M059J (cell line): ENCODE measurements at regions not wholly inside any gene's neighbourhood (a gene's known extent, or its start where the extent isn't known, plus 50 kb on each side); places are given as distances from the start of the nearest gene placed in this dataset.

ENCODE experiments used
- DNase-seq: peaks from one replicate; pipeline ENCODE4 v3.0.0-alpha.2; 2012; ENCODE audit warnings: low read depth

DNA sequence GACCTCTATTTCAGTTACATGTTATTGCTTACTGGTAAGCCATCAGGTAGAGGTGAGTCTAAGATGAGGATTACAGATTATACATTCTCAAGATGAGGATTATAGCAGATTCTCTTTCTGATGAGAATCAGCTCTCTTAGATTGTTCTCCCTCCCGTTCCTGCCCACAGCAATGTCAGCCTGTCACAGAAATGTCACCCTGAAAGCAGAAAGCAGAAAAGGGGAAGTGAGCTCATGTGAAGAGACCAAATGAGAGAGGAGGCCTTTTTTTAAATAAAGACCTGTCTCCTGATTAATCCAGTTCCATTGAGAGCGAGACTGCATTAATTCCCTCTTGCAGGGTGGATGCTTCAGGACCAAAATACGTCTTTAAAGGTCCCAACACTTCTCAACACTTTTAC lies 445.6 kb downstream of the KCTD12 start:
- DNase-seq: no peak

DNA sequence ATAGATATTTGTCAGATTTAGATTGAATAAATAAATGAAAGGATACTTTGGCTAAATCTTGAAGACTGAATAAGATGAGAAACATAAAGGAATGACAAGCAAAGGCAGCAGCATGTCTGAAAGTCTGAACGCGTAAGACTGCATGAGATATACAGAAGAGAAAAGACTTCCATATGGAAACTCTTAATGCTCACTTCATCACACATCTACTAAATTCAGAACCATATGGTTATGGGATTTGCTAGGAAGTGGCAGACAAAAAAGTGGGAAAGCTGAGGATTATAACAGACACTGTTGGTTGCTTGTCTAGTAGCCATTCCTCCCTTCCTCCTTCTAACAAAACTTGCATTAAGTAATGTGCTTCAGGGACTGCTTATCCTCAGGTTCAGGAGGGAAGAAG lies 446.7 kb downstream of the KCTD12 start:
- DNase-seq: no peak

DNA sequence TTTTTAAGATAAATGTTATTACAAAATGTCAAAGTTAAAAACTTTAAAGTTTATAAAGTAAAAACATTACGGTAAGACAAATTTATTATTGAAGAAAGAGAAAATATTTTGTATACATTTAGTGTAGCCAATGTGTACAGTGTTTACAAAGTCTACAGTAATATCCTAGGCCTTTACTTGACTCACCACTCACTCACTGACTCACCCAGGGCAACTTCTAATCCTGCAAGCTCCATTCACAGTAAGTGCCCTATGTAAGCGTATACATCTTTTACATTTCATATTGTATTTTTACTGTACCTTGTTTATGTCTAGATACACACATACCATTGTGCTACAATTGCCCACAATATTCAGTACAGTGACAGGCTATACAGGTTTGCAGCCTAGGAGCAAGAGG lies 448.2 kb downstream of the KCTD12 start:
- DNase-seq: peak; percentile 2

DNA sequence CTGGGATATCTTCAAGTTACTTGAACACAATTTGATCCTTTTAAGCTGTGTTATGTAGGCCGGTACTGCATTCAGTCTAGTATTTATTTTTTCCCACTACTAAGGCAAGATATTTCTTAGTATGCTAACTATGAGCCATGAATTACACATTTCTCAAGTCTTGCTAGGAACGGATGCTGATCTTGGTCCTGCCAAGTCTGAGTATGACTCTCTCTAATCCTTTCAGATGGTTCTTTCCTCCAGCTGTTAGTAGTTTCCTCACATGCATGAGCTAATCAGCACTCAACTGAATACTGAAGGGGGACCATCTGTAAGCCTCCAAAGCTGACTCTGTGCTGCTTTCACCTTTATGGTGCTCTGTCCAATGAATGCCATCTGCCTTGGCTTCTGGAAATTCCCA lies 460.3 kb downstream of the KCTD12 start:
- no peak for DNase-seq

DNA sequence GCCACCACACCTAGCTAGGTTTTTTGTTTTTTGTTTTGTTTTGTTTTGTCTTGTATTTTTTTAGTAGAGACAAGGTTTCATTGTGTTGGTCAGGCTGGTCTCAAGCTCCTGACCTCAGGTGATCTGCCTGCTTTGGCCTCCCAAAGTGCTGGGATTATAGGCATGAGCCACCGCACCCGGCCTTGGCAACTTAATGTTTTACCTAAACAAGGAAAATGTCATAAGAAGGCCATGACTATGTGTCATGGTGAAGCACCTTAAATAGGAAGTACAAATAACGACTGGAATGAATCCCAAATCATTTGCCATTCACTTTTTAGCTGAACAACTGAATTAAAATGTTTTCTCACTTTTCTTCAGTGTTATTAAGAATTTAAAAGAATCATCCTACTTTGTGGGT lies 465.2 kb downstream of the KCTD12 start:
- no peak for DNase-seq

DNA sequence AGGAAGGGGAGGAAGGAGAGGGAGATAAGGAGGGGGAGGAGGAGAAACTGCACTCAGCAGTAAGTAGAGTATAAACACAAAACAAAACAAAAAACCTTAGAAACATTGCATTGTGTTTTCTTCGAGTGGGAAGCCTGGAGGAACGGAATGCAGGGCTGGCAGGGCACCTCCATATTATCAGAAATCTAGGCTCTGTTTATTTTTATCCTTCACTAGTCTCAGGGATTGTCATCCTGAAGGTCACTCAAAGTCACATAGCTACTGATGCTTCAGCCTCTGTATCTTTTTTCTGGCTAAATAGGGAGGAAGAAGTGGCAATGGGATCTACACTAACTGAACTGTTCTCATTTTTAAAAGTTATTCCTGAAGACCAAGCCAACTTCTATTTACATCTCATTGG lies 467.8 kb downstream of the KCTD12 start:
- DNase-seq: no peak

DNA sequence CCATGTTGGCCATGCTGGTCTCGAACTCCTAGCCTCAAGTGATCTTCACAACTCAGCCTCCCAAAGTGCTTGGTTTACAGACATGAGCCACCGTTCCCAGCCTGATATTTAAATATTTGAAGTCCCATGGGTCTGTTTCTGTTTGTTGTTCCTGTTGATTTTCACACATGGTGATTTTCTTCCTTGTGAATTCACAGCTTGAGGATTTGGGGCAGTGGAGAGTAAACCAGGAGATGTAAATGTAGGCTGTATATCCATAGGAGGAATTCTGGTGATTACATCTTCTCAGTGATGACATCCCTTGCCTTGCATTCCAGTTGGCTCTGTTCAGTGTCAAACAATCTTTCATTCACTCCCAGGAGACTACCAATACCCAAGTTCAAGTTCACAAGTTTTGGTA lies 471.9 kb downstream of the KCTD12 start:
- no peak for DNase-seq

DNA sequence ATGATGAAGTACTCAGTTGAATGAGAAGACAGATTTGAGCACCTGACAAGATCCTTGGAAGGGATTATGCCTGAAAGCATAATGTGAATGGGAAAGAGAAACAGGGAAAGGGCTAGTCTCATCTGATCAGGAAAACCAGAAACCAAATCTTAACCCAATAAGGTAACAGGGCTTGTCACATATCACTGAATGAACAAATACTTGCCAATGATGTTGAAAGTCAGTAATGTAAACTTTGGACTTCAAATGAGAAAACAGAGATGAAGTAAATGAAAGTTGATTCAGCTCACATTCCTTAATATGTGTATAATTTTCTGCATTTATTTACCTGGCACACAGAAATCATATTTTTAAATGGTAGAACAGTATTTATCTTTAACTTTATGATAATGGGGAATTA lies 480.0 kb downstream of the KCTD12 start:
- DNase-seq: no peak

DNA sequence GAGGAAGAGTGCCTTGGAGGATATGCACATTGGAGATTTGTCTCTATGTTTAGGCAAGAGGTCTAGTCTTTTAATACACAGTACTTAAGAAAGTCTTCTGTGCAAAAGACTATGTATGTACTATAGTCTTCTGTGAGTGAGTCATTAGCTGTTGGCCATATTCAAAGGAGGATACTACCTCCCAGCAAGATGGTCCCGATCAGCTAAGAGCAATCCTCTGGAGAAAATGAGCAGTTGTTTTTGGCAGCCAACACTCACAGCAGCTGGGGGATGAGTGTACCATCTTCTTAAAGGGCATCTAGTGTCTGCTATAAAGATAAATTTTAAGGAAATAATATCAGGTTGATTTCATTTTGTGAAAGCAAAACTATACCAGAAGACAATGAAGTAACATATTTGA lies 487.8 kb downstream of the KCTD12 start:
- DNase-seq: no peak

DNA sequence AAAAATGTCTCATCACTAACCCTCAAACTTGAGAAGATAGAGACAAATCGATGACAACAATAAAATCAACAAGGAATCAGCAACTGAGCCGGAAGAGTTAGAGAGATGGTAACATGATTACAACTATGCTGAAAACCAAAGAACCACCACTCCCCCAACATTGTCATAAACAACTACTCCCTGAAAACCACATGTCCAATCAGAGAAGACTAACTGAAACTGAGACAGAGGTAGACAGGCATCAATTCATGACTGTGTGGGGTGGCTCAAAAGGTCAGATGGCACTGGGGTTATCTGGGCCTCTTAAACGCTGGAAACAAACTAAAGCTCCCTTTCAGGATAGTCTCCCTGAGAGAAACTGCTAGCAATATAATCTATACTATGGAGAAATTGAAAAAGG lies 488.8 kb downstream of the KCTD12 start:
- DNase-seq: no peak

DNA sequence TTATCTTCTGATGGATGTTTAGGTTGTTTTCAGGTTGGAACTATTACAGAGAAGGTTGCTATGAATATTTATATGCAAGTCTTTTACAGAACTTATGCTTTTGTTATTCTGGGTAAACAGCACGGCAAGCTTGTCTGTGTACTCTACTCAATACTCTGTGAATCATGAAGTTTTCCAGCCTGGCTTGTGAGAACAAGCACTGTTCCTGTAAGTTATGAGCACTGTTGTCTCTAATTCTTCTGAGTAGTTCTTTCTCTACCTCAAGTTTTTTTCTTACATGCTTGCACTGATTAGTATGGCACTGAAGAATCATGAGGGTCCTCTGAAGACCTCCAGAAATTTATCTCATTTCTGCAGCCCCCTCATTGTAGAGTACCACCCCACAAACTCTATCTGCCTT lies 496.9 kb downstream of the KCTD12 start:
- DNase-seq: no peak

DNA sequence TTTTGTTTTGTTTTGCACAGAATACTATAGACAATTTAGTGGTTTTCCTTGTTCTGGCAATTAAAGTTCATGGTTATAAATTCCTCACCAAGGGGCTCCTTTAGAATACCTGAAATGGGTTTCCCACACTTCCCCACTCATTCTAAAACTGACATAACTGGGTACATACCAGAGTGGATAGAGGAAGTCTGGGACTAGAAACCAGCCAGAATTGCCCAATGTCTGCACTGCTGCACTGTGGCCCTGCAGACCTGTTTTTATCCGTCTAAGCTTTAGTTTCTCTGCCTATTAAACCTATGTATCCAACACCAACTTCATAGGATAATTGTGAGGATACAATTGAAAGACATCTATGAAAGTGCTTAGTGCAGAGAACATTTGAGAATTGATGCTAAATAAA lies 498.6 kb downstream of the KCTD12 start:
- DNase-seq: no peak

DNA sequence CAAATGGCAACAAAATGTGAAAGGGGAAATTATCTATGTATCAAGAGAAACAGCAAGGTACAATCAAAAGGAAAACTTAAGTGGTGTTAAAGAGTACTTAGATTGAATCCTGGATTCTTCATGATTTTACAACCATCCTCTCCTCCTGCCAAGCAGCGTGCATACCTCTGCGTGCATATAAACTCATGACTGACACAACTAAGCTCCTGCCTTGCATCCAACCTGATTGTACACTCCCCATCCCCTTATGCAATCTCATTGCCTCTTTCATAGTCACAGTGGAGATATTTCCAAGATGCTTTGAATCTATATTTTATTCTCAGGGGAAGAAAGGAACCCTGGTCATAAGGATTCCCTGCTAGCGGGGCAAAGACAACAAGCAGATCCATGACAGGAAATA lies 499.9 kb downstream of the KCTD12 start:
- DNase-seq: no peak

DNA sequence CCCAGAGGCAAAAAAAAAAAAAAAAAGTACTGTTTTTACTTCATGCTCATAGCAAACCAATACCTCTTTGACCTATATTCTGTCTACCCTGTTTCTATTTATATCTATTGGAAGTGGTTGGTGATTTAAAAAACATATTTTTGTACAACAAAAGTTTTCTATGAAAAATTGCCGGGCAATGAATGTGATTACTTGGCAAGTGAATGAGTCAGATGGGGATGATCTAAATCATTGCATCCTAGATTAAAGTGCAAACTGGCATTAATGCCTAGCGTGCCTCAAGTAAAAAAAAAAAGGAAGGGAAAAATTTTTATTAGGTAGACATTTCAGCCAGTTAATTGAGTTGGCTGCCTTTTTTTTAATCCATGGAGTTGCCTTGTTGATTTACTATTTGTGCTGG lies 500.6 kb downstream of the KCTD12 start:
- no peak for DNase-seq

DNA sequence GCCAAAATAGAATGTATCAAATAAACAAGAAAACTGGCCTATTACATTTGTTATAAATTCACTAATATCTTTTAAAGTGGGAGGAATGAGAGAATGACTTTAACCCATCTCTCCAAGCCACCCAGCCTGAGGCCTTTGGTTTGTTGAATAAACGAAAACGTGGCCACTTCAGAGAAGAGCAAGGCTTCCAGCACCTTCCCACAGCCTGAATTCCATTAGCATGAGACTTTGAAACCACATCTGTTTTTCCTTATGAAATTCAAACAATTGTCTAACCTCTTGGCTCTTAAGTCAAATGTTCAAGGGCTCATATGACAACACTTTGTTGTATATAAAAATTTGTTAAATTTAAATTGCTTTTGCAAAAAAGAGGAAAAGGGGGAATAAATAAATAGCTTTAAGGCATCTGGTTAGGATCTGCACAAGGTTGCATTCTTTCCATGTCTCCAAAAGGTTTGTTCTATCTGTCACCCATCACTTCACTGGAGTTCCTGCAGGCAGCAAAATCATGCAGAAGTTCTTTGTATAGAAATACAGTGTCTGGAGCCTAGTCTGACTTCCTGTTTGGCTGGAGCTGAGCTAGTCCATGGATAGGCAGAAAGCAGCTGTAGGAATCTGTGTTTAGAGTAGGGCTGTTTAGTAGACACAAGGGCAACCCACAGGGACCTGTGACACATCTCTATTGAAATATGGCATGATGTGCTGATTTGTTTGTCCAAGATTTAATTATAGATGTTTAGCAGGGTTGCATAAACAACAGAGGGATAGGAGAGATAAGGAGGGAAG lies 502.3 kb downstream of the KCTD12 start:
- DNase-seq: peak; percentile 82

DNA sequence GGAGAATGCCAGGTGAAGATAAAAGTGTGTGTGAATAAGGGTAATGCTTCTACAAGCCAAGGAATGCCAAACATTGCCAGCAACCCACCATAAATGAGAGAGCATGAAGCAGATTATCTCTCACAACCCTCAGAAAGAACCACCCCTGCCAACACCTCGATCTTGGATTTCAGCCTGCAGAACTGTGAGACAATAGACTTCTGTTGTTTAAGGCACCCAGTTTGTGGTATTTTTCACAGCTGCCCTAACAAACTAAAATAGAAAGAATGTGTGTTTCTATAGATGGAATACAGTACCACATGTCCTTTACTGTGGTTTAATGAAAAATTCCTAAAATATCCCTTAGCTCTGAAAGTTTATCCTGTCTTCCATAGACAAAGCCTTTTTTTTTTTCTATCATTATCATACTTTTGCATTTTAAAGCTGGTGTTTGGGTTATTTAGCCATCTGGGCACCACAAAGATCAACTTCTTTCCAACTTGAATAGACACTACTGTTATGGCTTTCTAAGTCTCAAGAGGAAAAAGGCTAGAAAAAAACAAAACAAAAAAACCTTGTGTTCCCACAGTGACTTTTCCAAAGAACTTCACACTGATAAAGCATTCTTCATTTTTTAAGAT lies 505.6 kb downstream of the KCTD12 start:
- peak; percentile 1 for DNase-seq

DNA sequence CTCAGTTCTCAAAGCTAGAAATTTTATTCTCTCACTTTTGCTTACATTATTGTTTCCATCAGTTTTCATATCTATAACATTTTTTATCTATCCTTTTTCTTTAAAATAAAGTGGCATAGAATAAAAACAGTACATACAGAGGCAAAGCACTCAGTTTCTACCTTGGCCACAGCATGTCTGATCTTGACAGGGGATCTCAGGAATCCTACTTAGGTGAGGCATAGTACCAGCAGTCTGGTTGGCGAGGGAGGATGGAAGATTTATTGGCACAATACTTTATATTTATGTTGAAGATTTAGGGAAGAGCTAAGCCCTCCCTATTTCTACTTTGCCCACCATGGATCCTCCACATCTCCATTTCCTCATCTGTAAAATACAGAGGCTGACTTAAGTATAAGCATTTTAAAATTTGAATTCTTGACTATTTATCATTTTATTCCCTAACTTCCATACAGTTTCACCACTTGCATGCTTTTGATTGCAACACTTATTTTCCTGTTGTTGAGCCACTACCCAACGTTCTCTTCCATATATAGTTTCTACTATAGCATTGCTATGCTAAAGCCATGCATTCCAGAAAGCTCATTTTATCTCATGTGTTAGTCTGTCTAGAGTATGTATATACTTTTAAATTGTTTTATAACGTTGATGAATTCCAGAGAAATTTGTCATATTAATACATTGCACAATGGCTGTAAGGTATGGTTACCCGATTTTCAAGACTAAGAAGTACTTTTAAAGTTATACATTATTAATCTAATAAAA lies 506.7 kb downstream of the KCTD12 start:
- DNase-seq: no peak

DNA sequence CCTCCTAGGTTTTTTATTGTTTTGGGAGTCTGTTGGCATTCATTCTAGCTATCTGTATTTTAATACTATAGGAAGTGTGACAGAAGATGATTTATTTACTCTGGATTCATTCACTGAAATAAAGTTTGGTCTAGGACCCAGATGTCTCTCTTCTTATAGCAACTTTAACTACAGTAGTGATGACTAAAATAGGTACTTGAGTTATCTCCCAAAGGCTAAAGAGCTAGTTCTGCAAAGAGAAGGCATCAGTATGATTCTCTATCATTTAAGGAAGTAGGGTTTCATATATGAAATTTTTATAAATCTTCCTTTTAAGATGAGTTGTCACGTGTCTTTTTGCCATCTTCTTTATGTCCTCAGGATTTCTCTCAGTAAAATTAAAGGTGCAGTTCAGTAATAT lies 507.4 kb downstream of the KCTD12 start:
- DNase-seq: no peak

DNA sequence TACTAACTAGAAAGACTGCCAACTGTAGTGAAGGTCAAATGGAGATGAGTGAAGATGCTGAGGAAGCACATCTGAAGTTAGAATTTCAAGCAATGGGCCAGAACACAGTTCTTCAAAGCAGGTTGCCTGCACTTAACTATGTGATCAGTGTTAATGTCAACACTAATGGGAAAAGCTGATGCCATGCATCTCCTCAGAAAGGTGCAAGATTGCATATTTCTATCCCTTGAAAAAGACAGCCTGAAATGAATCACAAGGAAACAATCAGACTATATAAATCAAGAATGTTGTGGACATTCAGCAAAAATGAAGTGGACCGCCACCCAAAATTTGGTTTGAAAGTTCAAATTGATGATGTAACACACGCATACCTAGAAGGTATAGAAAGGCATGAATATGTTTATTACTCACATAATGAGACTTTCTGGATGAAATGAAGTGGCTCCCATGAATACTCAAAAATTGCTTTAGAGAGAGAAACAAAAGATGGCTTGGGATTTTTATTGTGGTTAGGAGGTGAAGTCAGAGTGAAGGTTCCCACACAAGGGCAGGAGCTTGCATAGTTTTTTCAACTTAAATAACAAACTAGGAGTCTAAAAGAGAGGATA lies 522.4 kb downstream of the KCTD12 start:
- DNase-seq: no peak

DNA sequence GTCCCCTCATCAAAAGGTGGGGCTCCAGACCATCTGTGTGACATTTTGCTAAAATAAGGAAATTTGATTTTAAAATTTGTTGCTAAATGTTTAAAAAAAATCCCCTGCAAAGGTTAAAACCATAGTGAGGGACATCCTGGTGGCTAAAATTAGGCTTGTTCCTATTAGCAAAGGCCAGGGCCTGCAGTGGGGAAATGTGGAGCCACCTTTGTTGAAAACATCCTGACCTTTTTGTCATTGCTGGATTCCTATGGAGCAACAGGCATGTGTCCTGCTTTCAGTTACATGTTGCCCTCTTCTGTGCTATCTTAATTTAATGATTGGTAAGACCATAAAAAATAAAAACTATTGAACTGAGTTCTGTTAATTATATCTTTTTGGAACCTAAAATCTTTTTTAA lies 524.3 kb downstream of the KCTD12 start:
- DNase-seq: no peak

DNA sequence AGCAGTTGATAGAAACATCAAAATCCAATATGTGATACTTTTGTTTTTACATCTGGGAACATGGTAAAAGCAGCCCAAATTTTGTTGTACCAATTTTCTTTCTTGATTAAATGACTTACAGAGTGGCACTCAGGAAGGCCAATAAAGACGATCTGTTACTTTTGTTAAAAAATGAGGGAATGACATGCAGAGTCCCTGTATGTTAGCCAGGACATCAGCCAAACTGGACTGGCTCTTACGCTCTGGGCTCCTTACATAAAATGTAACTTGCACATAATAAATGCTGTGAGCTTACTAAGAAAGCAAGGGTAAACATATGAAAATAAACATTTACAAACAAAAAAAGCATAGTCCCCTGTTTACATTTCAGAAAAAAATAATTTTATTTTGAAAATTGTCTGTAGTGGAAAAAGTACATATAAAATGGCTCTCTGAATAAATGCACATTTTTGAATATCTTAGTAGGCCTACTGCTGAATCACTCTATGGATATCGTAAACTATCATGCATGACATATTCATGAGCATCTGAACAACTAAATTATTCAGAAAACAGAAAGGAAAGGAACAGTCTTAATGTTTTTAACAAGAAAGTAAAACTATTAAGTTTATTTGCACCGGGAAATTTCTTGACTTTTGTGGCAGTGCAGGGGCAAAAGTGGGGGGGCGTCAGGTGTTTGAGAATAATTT lies 534.5 kb downstream of the KCTD12 start:
- DNase-seq: no peak

DNA sequence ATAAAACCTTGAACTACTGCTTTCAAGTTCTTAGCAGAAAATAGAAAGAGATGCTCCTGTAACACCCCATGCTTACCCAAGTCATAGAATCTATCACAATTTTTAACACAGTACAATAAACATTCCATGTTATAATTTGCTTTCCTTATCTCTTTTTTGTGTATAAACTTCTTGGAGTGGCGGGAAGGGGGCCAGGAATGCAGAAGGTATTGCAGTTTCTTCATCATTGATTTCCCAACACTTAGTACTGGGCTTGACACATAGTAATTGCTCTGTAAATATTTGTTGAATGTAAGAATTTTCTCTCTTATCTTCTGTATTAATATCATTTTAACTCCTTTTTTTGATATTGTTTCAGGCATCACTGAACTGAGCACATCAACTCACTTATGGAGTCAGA lies 535.8 kb downstream of the KCTD12 start:
- DNase-seq: no peak
